ENCODE measurements at regions not wholly inside any gene's neighbourhood (a gene's known extent, or its start where the extent isn't known, plus 50 kb on each side); places are given as distances from the start of the nearest gene placed in this dataset.

- BruUV-seq (replicated peaks) = no TSS peak
- Histone ChIP-seq H4K20me1 (ENCODE audit: control insufficient read depth, insufficient read depth) (no peaks in the 10 kb centered on the region), H3K79me2 (ENCODE audit: control insufficient read depth, insufficient read depth, low read length) (no peaks in the 10 kb centered on the region), H3K9ac (ENCODE audit: control insufficient read depth, insufficient read depth, low read length) (no peak overlapping the region), H3K4me1 (ENCODE audit: control insufficient read depth, insufficient read depth, low read length) (no peaks in the 10 kb centered on the region), H3K36me3 (ENCODE audit: control insufficient read depth in 2 of 2, insufficient read depth in 2 of 2, low read length in 1 of 2) (no peaks in the 10 kb centered on the region), H2AFZ (ENCODE audit: control insufficient read depth, low read depth, low read length) (no peak overlapping the region), H3K27me3 (replicated peaks in 1 of 2; ENCODE audit: control insufficient read depth in 2 of 2, insufficient read depth in 2 of 2, low read length in 1 of 2) (no peaks in the 10 kb centered on the region), H3K9me3 (replicated peaks; ENCODE audit: control insufficient read depth, insufficient read depth, low read length) (no peaks in the 10 kb centered on the region), H3K27ac (ENCODE audit: control insufficient read depth, insufficient read depth) (no peak overlapping the region), H3K4me3 (no peak overlapping the region), H3K4me2 (ENCODE audit: control insufficient read depth, insufficient read depth) (no peak overlapping the region)
- FAIRE-seq (peak; percentile 31), ATAC-seq (no peak), DNase-seq (ENCODE audit: low read depth, low spot score) (no peak)
- intact Hi-C loops (cut with micrococcal nuclease; ENCODE audit: unreplicated experiment) (no loop called here), in situ Hi-C loops (cut with MboI) (no loop called here)
- ChIA-PET POLR2A (no interaction called here), SMC1A (ENCODE audit: uncharacterized antibody, unreplicated experiment) (interaction anchor here (0.7 kb wide), 1 partner anchor 1260 kb away, joined by 3 read pairs; no protein-coding TSS in a partner anchor), RAD21 (ENCODE audit: unreplicated experiment) (no interaction called here), CTCF (interaction anchor here (0.6 kb wide), 1 partner anchor 70 kb away, joined by 3 read pairs; no protein-coding TSS in a partner anchor)
- TF ChIP-seq IKZF2 (IDR thresholded peaks at IDR 0.05) (no peak), ESRRA (IDR thresholded peaks at IDR 0.05; ENCODE audit: low read length) (no peak), ZNF592 (IDR thresholded peaks at IDR 0.05) (no peak), BCL3 (IDR thresholded peaks at IDR 0.05; ENCODE audit: borderline replicate concordance, insufficient read depth, low read depth, low read length, poor library complexity, severe bottlenecking) (no peak), KLF5 (IDR thresholded peaks at IDR 0.05; ENCODE audit: partially characterized antibody) (no peak), MEF2A (IDR thresholded peaks at IDR 0.05; ENCODE audit: insufficient read depth, low read depth, low read length) (no peak), POLR2AphosphoS5 (IDR thresholded peaks at IDR 0.05; ENCODE audit: low read length) (no peak), RB1 (IDR thresholded peaks at IDR 0.05; ENCODE audit: borderline replicate concordance) (no peak), YY1 (IDR thresholded peaks at IDR 0.05; ENCODE audit: low read depth, low read length) (no peak), SMC3 (IDR thresholded peaks at IDR 0.05; ENCODE audit: borderline replicate concordance, low read length) (no peak), FOS (IDR thresholded peaks at IDR 0.05; ENCODE audit: borderline replicate concordance, extremely low read depth, insufficient read length) (no peak), MEF2B (IDR thresholded peaks at IDR 0.05; ENCODE audit: partially characterized antibody, poor library complexity, severe bottlenecking) (no peak)
These were observed 317.8 kb downstream of the MMUT start for GRCh38 chr6:49145280-49145679.

Measured in GM12878 (cell line).